GM23338 (cell line): ENCODE measurements at regions not wholly inside any gene's neighbourhood (a gene's known extent, or its start where the extent isn't known, plus 50 kb on each side); places are given as distances from the start of the nearest gene placed in this dataset.
A peak's percentile ranks its signal among the peaks of the same experiment; 100 is the strongest.

Experiments used
- ATAC-seq: fragments of 200-7000 bp; cut with Tn5 transposase; 3 replicates; pipeline ENCODE4 v1.9.1; 2020
- DNase-seq: peaks from one replicate; pipeline ENCODE4 v3.0.0-alpha.2; 2015; ENCODE audit warnings: low spot score
- H2AFZ ChIP-seq: fragments of 200-600 bp; sonication (generic); 2 replicates; pipeline ENCODE4 v1.8.0; 2016; ENCODE audit warnings: antibody characterized with exemption, mild to moderate bottlenecking, moderate library complexity
- H3F3A ChIP-seq: fragments of 200-600 bp; sonication (generic); replicated peaks from 2 replicates; pipeline ENCODE4 v1.8.0; 2017; ENCODE audit warnings: antibody characterized with exemption, mixed run types, low read depth
- H3K27ac ChIP-seq: fragments of 200-600 bp; sonication (generic); 2 replicates; pipeline ENCODE4 v1.6.1; 2016; ENCODE audit warnings: low read depth
- H3K27me3 ChIP-seq: fragments of 200-600 bp; sonication (generic); 2 replicates; pipeline ENCODE4 v1.8.0; 2016; ENCODE audit warnings: mild to moderate bottlenecking, mixed run types, moderate library complexity; ENCODE audit not compliant: insufficient read depth
- H3K36me3 ChIP-seq: fragments of 200-600 bp; sonication (generic); 2 replicates; pipeline ENCODE4 v1.8.0; 2016; ENCODE audit warnings: mild to moderate bottlenecking; ENCODE audit not compliant: insufficient read depth
- H3K4me1 ChIP-seq: fragments of 200-600 bp; sonication (generic); 2 replicates; pipeline ENCODE4 v1.8.0; 2016; ENCODE audit warnings: mild to moderate bottlenecking, moderate library complexity; ENCODE audit not compliant: insufficient read depth
- H3K4me2 ChIP-seq: fragments of 200-600 bp; sonication (generic); 2 replicates; pipeline ENCODE4 v1.7.1; 2017; ENCODE audit warnings: mixed run types
- H3K4me3 ChIP-seq: fragments of 200-600 bp; sonication (generic); 2 replicates; pipeline ENCODE4 v1.6.1; 2016; ENCODE audit warnings: mixed run types
- H3K79me2 ChIP-seq: fragments of 200-600 bp; sonication (generic); replicated peaks from 2 replicates; pipeline ENCODE4 v1.8.0; 2017; ENCODE audit warnings: mild to moderate bottlenecking; ENCODE audit not compliant: insufficient read depth
- H3K9me2 ChIP-seq: fragments of 200-600 bp; sonication (generic); 2 replicates; pipeline ENCODE4 v1.8.0; 2017; ENCODE audit not compliant: insufficient read depth
- H4K20me1 ChIP-seq: fragments of 200-600 bp; sonication (generic); replicated peaks from 2 replicates; pipeline ENCODE4 v1.8.0; 2017; ENCODE audit warnings: mild to moderate bottlenecking; ENCODE audit not compliant: insufficient read depth
- H3K27ac Mint-ChIP-seq: 2 replicates; pipeline ENCODE4 v1.8.0; 2020; ENCODE audit warnings: inconsistent platforms, mild to moderate bottlenecking, moderate library complexity, mixed read lengths
- H3K27me3 Mint-ChIP-seq: 3 replicates; pipeline ENCODE4 v1.8.0; 2022; ENCODE audit warnings: low read depth, mild to moderate bottlenecking, moderate library complexity, mixed read lengths, inconsistent platforms; ENCODE audit not compliant: insufficient read depth, poor library complexity
- H3K36me3 Mint-ChIP-seq: 3 replicates; pipeline ENCODE4 v1.8.0; 2021; ENCODE audit warnings: low read depth, mild to moderate bottlenecking, inconsistent platforms, moderate library complexity, mixed read lengths
- H3K4me1 Mint-ChIP-seq: 3 replicates; pipeline ENCODE4 v1.8.0; 2020; ENCODE audit warnings: mild to moderate bottlenecking, inconsistent platforms, mixed read lengths
- H3K4me3 Mint-ChIP-seq: 3 replicates; pipeline ENCODE4 v1.8.0; 2021; ENCODE audit warnings: moderate library complexity, mild to moderate bottlenecking, inconsistent platforms, mixed read lengths
- H3K9me3 Mint-ChIP-seq: 3 replicates; pipeline ENCODE4 v1.8.0; 2020; ENCODE audit warnings: moderate library complexity, mild to moderate bottlenecking, inconsistent platforms, mixed read lengths
- CREB1 ChIP-seq: fragments of 250-450 bp; sonication (Bioruptor Pico); IDR thresholded peaks from 2 replicates; pipeline ENCODE4 v1.5.0; 2020; ENCODE audit warnings: low read depth, mild to moderate bottlenecking, moderate library complexity
- ETS1 ChIP-seq: IDR thresholded peaks from 2 replicates; pipeline ENCODE4 v1.6.1; 2016; ENCODE audit warnings: antibody characterized with exemption
- EZH2 ChIP-seq: fragments of 200-600 bp; sonication (generic); IDR thresholded peaks from one replicate; pipeline ENCODE4 v1.8.0; 2017; ENCODE audit warnings: antibody characterized with exemption, mild to moderate bottlenecking, low read depth; ENCODE audit not compliant: unreplicated experiment
- EZH2phosphoT487 ChIP-seq: fragments of 200-600 bp; sonication (generic); IDR thresholded peaks from one replicate; pipeline ENCODE4 v1.8.1; 2018; ENCODE audit warnings: antibody characterized with exemption; ENCODE audit not compliant: unreplicated experiment
- JUNB ChIP-seq: IDR thresholded peaks from one replicate; pipeline ENCODE4 v1.6.1; 2016; ENCODE audit warnings: antibody characterized with exemption; ENCODE audit not compliant: unreplicated experiment
- NANOG ChIP-seq: IDR thresholded peaks from 2 replicates; pipeline ENCODE4 v1.6.1; 2016; ENCODE audit warnings: antibody characterized with exemption, borderline replicate concordance
- POLR2AphosphoS5 ChIP-seq: IDR thresholded peaks from 2 replicates; pipeline ENCODE4 v1.6.1; 2016; ENCODE audit warnings: antibody characterized with exemption, low read depth
- STAT1 ChIP-seq: IDR thresholded peaks from one replicate; pipeline ENCODE4 v1.6.1; 2016; ENCODE audit warnings: antibody characterized with exemption; ENCODE audit not compliant: unreplicated experiment
- ZNF114 ChIP-seq: fragments of 250-450 bp; sonication (Bioruptor Pico); IDR thresholded peaks from 2 replicates; pipeline ENCODE4 v1.5.0; 2020; ENCODE audit warnings: mild to moderate bottlenecking, moderate library complexity
- ZNF331 ChIP-seq: fragments of 250-450 bp; sonication (Bioruptor Pico); IDR thresholded peaks from 2 replicates; pipeline ENCODE4 v1.5.0; 2020; ENCODE audit warnings: low read depth, mild to moderate bottlenecking, moderate library complexity
- TF ChIP-seq, protein P1 (sequence below): IDR thresholded peaks from one replicate; pipeline ENCODE4 v1.6.1; 2018; ENCODE audit warnings: antibody characterized with exemption; ENCODE audit not compliant: unreplicated experiment
- TF ChIP-seq, protein P2 (sequence below): fragments of 250-450 bp; sonication (Bioruptor Pico); IDR thresholded peaks from 2 replicates; pipeline ENCODE4 v1.5.0; 2020; ENCODE audit warnings: mild to moderate bottlenecking, moderate library complexity
- TF ChIP-seq, protein P3 (sequence below), 2 experiments: fragments of 200-600 bp in 1 of 2; sonication (generic) in 1 of 2; conservative IDR thresholded peaks; 2 replicates each; pipeline versions ENCODE4 v1.5.1 to v1.6.1; 2016 to 2017; ENCODE audit warnings: antibody characterized with exemption in 2 of 2, low read depth in 2 of 2, mild to moderate bottlenecking in 2 of 2, moderate library complexity in 1 of 2

- Mint-ChIP-seq H3K36me3 (0 out of 3 replicates have a peak, but pooled peaks cover 1% of the 10 kb centered on the region), H3K4me3 (no peak overlapping the region), H3K27ac (no peak overlapping the region), H3K9me3 (no peaks in the 10 kb centered on the region), H3K4me1 (peaks cover 22% of the 10 kb centered on the region; the same call in 2 of the 3 replicates), H3K27me3 (no peaks in the 10 kb centered on the region)
- no peak for DNase-seq
- H4K20me1 ChIP-seq, result no peaks in the 10 kb centered on the region
- no peak for ATAC-seq
- H3K27me3 ChIP-seq, result no peaks in the 10 kb centered on the region
- H3K27ac ChIP-seq, result no peak overlapping the region
- H3K36me3 ChIP-seq, result no peaks in the 10 kb centered on the region
- H3K4me2 ChIP-seq, result no peak overlapping the region
- H3F3A ChIP-seq, result no peaks in the 10 kb centered on the region
- no peaks in the 10 kb centered on the region for H3K79me2 ChIP-seq
- no peak for TF ChIP-seq POLR2AphosphoS5
- TF ChIP-seq ZNF114 (CRISPR knock-in tag), result no peak
- no peak for TF ChIP-seq EZH2
- TF ChIP-seq, protein P1, sequence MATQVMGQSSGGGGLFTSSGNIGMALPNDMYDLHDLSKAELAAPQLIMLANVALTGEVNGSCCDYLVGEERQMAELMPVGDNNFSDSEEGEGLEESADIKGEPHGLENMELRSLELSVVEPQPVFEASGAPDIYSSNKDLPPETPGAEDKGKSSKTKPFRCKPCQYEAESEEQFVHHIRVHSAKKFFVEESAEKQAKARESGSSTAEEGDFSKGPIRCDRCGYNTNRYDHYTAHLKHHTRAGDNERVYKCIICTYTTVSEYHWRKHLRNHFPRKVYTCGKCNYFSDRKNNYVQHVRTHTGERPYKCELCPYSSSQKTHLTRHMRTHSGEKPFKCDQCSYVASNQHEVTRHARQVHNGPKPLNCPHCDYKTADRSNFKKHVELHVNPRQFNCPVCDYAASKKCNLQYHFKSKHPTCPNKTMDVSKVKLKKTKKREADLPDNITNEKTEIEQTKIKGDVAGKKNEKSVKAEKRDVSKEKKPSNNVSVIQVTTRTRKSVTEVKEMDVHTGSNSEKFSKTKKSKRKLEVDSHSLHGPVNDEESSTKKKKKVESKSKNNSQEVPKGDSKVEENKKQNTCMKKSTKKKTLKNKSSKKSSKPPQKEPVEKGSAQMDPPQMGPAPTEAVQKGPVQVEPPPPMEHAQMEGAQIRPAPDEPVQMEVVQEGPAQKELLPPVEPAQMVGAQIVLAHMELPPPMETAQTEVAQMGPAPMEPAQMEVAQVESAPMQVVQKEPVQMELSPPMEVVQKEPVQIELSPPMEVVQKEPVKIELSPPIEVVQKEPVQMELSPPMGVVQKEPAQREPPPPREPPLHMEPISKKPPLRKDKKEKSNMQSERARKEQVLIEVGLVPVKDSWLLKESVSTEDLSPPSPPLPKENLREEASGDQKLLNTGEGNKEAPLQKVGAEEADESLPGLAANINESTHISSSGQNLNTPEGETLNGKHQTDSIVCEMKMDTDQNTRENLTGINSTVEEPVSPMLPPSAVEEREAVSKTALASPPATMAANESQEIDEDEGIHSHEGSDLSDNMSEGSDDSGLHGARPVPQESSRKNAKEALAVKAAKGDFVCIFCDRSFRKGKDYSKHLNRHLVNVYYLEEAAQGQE, result no peak
- TF ChIP-seq, protein P2, sequence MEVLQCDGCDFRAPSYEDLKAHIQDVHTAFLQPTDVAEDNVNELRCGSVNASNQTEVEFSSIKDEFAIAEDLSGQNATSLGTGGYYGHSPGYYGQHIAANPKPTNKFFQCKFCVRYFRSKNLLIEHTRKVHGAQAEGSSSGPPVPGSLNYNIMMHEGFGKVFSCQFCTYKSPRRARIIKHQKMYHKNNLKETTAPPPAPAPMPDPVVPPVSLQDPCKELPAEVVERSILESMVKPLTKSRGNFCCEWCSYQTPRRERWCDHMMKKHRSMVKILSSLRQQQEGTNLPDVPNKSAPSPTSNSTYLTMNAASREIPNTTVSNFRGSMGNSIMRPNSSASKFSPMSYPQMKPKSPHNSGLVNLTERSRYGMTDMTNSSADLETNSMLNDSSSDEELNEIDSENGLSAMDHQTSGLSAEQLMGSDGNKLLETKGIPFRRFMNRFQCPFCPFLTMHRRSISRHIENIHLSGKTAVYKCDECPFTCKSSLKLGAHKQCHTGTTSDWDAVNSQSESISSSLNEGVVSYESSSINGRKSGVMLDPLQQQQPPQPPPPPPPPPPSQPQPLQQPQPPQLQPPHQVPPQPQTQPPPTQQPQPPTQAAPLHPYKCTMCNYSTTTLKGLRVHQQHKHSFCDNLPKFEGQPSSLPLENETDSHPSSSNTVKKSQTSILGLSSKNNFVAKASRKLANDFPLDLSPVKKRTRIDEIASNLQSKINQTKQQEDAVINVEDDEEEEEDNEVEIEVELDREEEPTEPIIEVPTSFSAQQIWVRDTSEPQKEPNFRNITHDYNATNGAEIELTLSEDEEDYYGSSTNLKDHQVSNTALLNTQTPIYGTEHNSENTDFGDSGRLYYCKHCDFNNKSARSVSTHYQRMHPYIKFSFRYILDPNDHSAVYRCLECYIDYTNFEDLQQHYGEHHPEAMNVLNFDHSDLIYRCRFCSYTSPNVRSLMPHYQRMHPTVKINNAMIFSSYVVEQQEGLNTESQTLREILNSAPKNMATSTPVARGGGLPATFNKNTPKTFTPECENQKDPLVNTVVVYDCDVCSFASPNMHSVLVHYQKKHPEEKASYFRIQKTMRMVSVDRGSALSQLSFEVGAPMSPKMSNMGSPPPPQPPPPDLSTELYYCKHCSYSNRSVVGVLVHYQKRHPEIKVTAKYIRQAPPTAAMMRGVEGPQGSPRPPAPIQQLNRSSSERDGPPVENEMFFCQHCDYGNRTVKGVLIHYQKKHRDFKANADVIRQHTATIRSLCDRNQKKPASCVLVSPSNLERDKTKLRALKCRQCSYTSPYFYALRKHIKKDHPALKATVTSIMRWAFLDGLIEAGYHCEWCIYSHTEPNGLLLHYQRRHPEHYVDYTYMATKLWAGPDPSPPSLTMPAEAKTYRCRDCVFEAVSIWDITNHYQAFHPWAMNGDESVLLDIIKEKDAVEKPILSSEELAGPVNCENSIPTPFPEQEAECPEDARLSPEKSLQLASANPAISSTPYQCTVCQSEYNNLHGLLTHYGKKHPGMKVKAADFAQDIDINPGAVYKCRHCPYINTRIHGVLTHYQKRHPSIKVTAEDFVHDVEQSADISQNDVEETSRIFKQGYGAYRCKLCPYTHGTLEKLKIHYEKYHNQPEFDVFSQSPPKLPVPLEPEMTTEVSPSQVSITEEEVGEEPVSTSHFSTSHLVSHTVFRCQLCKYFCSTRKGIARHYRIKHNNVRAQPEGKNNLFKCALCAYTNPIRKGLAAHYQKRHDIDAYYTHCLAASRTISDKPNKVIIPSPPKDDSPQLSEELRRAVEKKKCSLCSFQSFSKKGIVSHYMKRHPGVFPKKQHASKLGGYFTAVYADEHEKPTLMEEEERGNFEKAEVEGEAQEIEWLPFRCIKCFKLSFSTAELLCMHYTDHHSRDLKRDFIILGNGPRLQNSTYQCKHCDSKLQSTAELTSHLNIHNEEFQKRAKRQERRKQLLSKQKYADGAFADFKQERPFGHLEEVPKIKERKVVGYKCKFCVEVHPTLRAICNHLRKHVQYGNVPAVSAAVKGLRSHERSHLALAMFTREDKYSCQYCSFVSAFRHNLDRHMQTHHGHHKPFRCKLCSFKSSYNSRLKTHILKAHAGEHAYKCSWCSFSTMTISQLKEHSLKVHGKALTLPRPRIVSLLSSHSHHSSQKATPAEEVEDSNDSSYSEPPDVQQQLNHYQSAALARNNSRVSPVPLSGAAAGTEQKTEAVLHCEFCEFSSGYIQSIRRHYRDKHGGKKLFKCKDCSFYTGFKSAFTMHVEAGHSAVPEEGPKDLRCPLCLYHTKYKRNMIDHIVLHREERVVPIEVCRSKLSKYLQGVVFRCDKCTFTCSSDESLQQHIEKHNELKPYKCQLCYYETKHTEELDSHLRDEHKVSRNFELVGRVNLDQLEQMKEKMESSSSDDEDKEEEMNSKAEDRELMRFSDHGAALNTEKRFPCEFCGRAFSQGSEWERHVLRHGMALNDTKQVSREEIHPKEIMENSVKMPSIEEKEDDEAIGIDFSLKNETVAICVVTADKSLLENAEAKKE, result no peak
- TF ChIP-seq EZH2phosphoT487, result no peak
- no peak for TF ChIP-seq ZNF331 (CRISPR knock-in tag)
- no peak for TF ChIP-seq CREB1 (CRISPR knock-in tag)
- TF ChIP-seq, protein P3, sequence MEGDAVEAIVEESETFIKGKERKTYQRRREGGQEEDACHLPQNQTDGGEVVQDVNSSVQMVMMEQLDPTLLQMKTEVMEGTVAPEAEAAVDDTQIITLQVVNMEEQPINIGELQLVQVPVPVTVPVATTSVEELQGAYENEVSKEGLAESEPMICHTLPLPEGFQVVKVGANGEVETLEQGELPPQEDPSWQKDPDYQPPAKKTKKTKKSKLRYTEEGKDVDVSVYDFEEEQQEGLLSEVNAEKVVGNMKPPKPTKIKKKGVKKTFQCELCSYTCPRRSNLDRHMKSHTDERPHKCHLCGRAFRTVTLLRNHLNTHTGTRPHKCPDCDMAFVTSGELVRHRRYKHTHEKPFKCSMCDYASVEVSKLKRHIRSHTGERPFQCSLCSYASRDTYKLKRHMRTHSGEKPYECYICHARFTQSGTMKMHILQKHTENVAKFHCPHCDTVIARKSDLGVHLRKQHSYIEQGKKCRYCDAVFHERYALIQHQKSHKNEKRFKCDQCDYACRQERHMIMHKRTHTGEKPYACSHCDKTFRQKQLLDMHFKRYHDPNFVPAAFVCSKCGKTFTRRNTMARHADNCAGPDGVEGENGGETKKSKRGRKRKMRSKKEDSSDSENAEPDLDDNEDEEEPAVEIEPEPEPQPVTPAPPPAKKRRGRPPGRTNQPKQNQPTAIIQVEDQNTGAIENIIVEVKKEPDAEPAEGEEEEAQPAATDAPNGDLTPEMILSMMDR (conservative IDR thresholded peaks at IDR 0.05; ENCODE audit: low read depth in 2 of 2), result no peak
- TF ChIP-seq NANOG, result no peak
- no peak for TF ChIP-seq ETS1
- TF ChIP-seq STAT1, result no peak
- TF ChIP-seq JUNB, result no peak
- peaks cover 18% of the 10 kb centered on the region for H3K4me1 ChIP-seq
- H3K4me3 ChIP-seq, result no peak overlapping the region
- H2AFZ ChIP-seq, result peak overlapping the region; percentile 52; the same call in 1 of the 2 replicates
- no peaks in the 10 kb centered on the region for H3K9me2 ChIP-seq
Measured at GRCh38 chr11:80649186-80649585, 1208.4 kb upstream of the TENM4 start.
